GM19395 (cell line): ENCODE measurements at regions not wholly inside any gene's neighbourhood (a gene's known extent, or its start where the extent isn't known, plus 50 kb on each side); places are given as distances from the start of the nearest gene placed in this dataset.

Source experiments
- ATAC-seq: cut with Tn5 transposase; IDR thresholded peaks from one replicate; pipeline ENCODE4 v1.9.1; 2021; ENCODE audit warnings: mild to moderate bottlenecking, moderate library complexity; ENCODE audit not compliant: unreplicated experiment

DNA sequence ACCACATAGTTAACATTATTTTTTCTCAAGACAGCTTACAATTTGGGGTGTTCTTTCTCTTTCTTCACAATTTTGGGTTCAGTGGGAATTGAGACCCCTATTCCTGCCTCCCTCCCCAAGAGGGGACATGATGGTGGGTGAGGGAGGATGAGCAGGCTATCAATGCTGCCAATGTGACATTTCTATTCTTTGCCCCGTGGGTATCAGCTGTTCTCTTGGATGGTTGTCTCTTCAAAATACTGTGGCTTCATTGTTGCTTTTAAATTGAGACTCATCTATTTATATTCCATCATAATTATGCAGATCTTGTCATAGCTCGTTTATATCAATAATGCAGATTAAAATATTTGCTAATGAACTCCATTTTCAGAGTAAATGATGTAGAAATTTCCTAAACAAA is 56.5 kb upstream of the ANO4 start:
- ATAC-seq: no peak

DNA sequence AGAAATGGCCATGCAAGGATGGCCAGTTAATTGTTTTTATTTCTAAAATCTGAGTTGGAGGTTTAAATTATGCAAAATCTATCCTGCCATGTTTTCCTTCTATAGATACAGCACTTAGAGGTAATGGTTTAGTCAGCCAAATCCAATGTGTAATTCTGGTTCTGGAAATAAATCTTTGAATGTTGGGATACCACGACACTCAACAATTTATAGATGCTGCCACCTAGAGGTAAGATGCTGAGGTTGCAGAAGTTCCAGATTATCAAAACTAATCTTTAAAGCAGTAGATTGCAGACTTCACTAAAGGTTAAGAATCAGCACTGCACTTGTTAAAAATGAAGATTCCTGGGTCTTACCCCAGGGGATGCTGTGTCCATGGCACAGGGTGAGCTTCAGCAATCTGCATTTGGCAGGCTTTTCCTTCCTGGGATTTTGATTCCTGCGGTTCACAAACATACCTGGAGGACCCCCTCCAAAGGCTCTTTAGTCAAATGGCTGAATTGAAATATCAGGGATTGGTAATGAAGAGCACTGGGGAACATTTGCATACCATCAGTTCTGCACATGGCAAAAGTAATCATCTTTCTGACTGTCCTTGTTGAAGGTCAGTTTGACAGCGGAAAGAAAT is 53.4 kb upstream of the ANO4 start:
- ATAC-seq: peak; percentile 69

DNA sequence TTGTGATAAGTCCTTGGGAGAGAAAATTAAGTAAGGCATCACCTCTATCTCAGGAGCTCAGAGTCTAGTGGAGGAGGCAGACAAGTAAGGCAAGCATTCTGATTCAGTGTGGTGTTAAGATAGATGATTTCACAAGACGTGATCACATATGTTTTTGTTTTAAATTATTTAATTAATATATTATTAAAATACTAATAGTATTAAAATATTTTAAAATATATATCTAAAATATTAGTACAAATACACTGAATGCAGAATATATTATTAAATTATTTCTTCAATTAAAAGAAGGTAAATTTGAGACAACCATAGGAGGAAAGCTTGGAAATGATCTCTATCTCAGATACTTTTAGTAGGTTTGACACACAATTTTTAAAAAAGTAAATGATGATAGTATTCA is 51.5 kb upstream of the ANO4 start:
- no peak for ATAC-seq
